CD4-positive, alpha-beta memory T cell (primary cell): ENCODE measurements at regions not wholly inside any gene's neighbourhood (a gene's known extent, or its start where the extent isn't known, plus 50 kb on each side); places are given as distances from the start of the nearest gene placed in this dataset.
"Not testable (repeated sequence)": the region's sequence is repeated elsewhere in the genome, so short reads cannot be mapped to it uniquely, and the experiment has no call there.

Experiments used
- CTCF ChIA-PET: fragments of 350-600 bp; sonication (Branson Sonifier 250); formaldehyde crosslinking; loops from one replicate; lab custom pipeline; 2021; ENCODE audit warnings: inconsistent platforms; ENCODE audit not compliant: partially characterized antibody; lab: Charles Lee
- POLR2A ChIA-PET: fragments of 350-600 bp; sonication (Branson Sonifier 250); formaldehyde crosslinking; loops from one replicate; lab custom pipeline; 2021; ENCODE audit not compliant: partially characterized antibody; lab: Charles Lee
- DNase-seq, 5 donors: peaks; one replicate each; pipeline versions ENCODE4 v3.0.0 to v3.0.0-alpha.2; 2020 to 2022; ENCODE audit warnings: mixed read lengths in 1 of 5
- H3K27ac ChIP-seq: one replicate; pipeline ENCODE4 v1.7.0; 2013; ENCODE audit warnings: low read depth, low read length
- H3K27me3 ChIP-seq: 2 replicates; pipeline ENCODE4 v1.7.0; 2013; ENCODE audit warnings: mild to moderate bottlenecking, low read length, moderate library complexity; ENCODE audit not compliant: insufficient read depth
- H3K36me3 ChIP-seq: 2 replicates; pipeline ENCODE4 v1.7.0; 2013; ENCODE audit warnings: mild to moderate bottlenecking, low read length, moderate library complexity; ENCODE audit not compliant: insufficient read depth
- H3K4me1 ChIP-seq: 2 replicates; pipeline ENCODE4 v1.7.0; 2013; ENCODE audit warnings: mild to moderate bottlenecking, low read length, moderate library complexity; ENCODE audit not compliant: insufficient read depth
- H3K4me3 ChIP-seq, 2 donors: one replicate each; pipeline ENCODE4 v1.7.0; 2013; ENCODE audit warnings: low read length in 2 of 2, mild to moderate bottlenecking in 1 of 2
- H3K9me3 ChIP-seq, 2 donors: one replicate each; pipeline ENCODE4 v1.7.0; 2013; ENCODE audit warnings: low read length in 2 of 2, control low read depth in 1 of 2; ENCODE audit not compliant: control insufficient read depth in 1 of 2
- H3K27ac Mint-ChIP-seq, 7 donors: one replicate each; pipeline ENCODE4 v1.8.0; 2020 to 2021; ENCODE audit warnings: mixed read lengths in 7 of 7, mild to moderate bottlenecking in 6 of 7, inconsistent platforms in 3 of 7, moderate library complexity in 3 of 7
- H3K27me3 Mint-ChIP-seq, 2 donors: one replicate each; pipeline ENCODE4 v1.8.0; 2020 to 2021; ENCODE audit warnings: mixed read lengths in 2 of 2
- H3K36me3 Mint-ChIP-seq, 2 donors: one replicate each; pipeline ENCODE4 v1.8.0; 2020 to 2021; ENCODE audit warnings: mixed read lengths in 2 of 2, inconsistent platforms in 1 of 2, mild to moderate bottlenecking in 1 of 2
- H3K4me1 Mint-ChIP-seq, 4 donors: one replicate each; pipeline ENCODE4 v1.8.0; 2020 to 2021; ENCODE audit warnings: mixed read lengths in 4 of 4, mild to moderate bottlenecking in 1 of 4
- H3K4me3 Mint-ChIP-seq, 8 donors: one replicate each; pipeline ENCODE4 v1.8.0; 2020 to 2021; ENCODE audit warnings: mixed read lengths in 8 of 8, mild to moderate bottlenecking in 7 of 8, moderate library complexity in 6 of 8, inconsistent platforms in 3 of 8
- H3K9me3 Mint-ChIP-seq, 8 donors: one replicate each; pipeline ENCODE4 v1.8.0; 2020 to 2021; ENCODE audit warnings: mixed read lengths in 8 of 8, mild to moderate bottlenecking in 5 of 8, inconsistent platforms in 3 of 8, moderate library complexity in 1 of 8
- intact Hi-C: fragments of 100-400 bp; cut with micrococcal nuclease; formaldehyde crosslinking; loops from one replicate; pipeline ENCODE4 v1.15.1; 2023

GRCh38 chr5:30131-30530 is 61.8 kb upstream of the PLEKHG4B start:
- Histone ChIP-seq H3K27me3 (no peaks in the 10 kb centered on the region), H3K4me3 (no peak overlapping the region), H3K4me1 (no peaks in the 10 kb centered on the region), H3K27ac (no peak overlapping the region), H3K36me3 (no peaks in the 10 kb centered on the region), H3K9me3 (no peaks in the 10 kb centered on the region)
- Mint-ChIP-seq H3K4me1 (peaks cover 0 to 3% (median 2%) of the 10 kb centered on the region in 4 donors), H3K27ac (no peak overlapping the region), H3K4me3 (no peak overlapping the region), H3K27me3 (peaks cover 18 to 20% of the 10 kb centered on the region in 2 donors), H3K9me3 (peaks cover 2 to 25% (median 14%) of the 10 kb centered on the region in 8 donors), H3K36me3 (peaks cover 0 to 2% of the 10 kb centered on the region in 2 donors)
- ChIA-PET CTCF (no interaction called here), POLR2A (no interaction called here)
- intact Hi-C loops: no loop called here
- DNase-seq: no peak

GRCh38 chr5:30556-30955 is 61.4 kb upstream of the PLEKHG4B start:
- H3K4me1 Mint-ChIP-seq, H3K27ac ChIP-seq, H3K36me3 ChIP-seq, POLR2A ChIA-PET, H3K4me3 ChIP-seq, H3K27ac Mint-ChIP-seq, H3K36me3 Mint-ChIP-seq, DNase-seq, H3K4me1 ChIP-seq, CTCF ChIA-PET, H3K9me3 ChIP-seq, H3K27me3 ChIP-seq, H3K4me3 Mint-ChIP-seq, intact Hi-C loops: not testable (repeated sequence)
- peaks cover 2 to 27% (median 15%) of the 10 kb centered on the region in 8 donors for H3K9me3 Mint-ChIP-seq
- H3K27me3 Mint-ChIP-seq: peaks cover 20 to 23% of the 10 kb centered on the region in 2 donors

DNA sequence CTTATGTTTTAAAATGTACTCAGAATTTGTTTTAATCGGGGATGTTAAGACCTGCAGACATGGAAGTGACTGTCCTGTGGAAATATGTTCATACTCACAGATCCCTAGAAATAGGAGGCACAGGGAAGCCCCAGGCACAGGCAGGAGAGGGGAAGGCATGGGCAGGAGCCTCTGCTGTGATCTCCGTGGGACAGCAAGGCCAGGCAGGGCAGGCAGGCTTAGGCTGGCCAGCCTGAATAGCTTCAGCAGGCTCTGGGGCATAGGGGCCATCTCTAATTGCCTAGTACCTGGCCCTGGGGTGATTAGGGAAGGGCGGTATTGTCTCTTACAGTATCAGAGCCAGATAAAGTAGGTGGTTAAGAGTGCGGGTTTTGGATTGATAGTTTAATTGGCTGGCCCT is 59.8 kb upstream of the PLEKHG4B start:
- no peaks in the 10 kb centered on the region for H3K9me3 ChIP-seq
- ChIA-PET POLR2A (no interaction called here), CTCF (no interaction called here)
- Mint-ChIP-seq H3K36me3 (peaks cover 0 to 2% of the 10 kb centered on the region in 2 donors), H3K4me1 (peaks cover 0 to 3% (median 2%) of the 10 kb centered on the region in 4 donors), H3K27me3 (peaks cover 19 to 27% of the 10 kb centered on the region in 2 donors), H3K27ac (peak overlapping the region in 2 of 7 donors; percentile 76 to 77), H3K9me3 (peaks cover 2 to 24% (median 15%) of the 10 kb centered on the region in 8 donors), H3K4me3 (no peak overlapping the region)
- H3K4me3 ChIP-seq: no peak overlapping the region
- H3K27ac ChIP-seq: no peak overlapping the region
- intact Hi-C loops: no loop called here
- no peaks in the 10 kb centered on the region for H3K4me1 ChIP-seq
- DNase-seq: no peak
- H3K27me3 ChIP-seq: no peaks in the 10 kb centered on the region
- H3K36me3 ChIP-seq: no peaks in the 10 kb centered on the region

DNA sequence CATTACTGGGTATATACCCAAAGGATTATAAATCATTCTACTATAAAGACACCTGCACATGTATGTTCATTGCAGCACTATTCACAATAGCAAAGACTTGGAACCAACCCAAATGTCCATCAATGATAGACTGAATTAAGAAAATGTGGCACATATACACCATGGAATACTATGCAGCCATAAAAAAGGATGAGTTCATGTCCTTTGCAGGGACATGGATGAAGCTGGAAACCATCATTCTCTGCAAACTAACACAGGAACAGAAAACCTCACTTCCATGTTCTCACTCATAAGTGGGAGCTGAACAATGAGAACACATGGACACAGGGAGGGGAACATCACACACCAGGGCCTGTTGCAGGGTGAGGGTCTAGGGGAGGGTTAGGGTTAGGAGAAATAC is 56.4 kb upstream of the PLEKHG4B start:
- H3K4me1 Mint-ChIP-seq, DNase-seq, H3K9me3 ChIP-seq, H3K36me3 Mint-ChIP-seq, H3K27ac Mint-ChIP-seq, H3K27ac ChIP-seq, H3K4me3 Mint-ChIP-seq, H3K36me3 ChIP-seq, H3K27me3 ChIP-seq, intact Hi-C loops, H3K4me3 ChIP-seq, H3K9me3 Mint-ChIP-seq, POLR2A ChIA-PET, CTCF ChIA-PET, H3K4me1 ChIP-seq: not testable (repeated sequence)
- peaks cover 17 to 31% of the 10 kb centered on the region in 2 donors for H3K27me3 Mint-ChIP-seq

- DNase-seq, H3K27ac ChIP-seq, H3K4me3 ChIP-seq, intact Hi-C loops, H3K9me3 Mint-ChIP-seq, H3K4me1 ChIP-seq, H3K36me3 ChIP-seq, H3K27me3 ChIP-seq, POLR2A ChIA-PET, H3K36me3 Mint-ChIP-seq, H3K4me1 Mint-ChIP-seq, H3K4me3 Mint-ChIP-seq, CTCF ChIA-PET, H3K9me3 ChIP-seq, H3K27ac Mint-ChIP-seq: not testable (repeated sequence)
- peaks cover 21 to 36% of the 10 kb centered on the region in 2 donors for H3K27me3 Mint-ChIP-seq
Measured at GRCh38 chr5:37207-37606, 54.8 kb upstream of the PLEKHG4B start.

- Histone ChIP-seq H3K27me3 (no peaks in the 10 kb centered on the region), H3K4me1 (no peaks in the 10 kb centered on the region), H3K36me3 (no peaks in the 10 kb centered on the region), H3K4me3 (no peak overlapping the region), H3K27ac (no peak overlapping the region), H3K9me3 (no peaks in the 10 kb centered on the region)
- no peak overlapping the region for H3K27ac Mint-ChIP-seq
- H3K4me1 Mint-ChIP-seq: no peaks in the 10 kb centered on the region
- H3K4me3 Mint-ChIP-seq: no peak overlapping the region
- DNase-seq: no peak
- POLR2A ChIA-PET: no interaction called here
- intact Hi-C loops: no loop called here
- CTCF ChIA-PET: no interaction called here
- peaks cover 0 to 2% (median 0%) of the 10 kb centered on the region in 8 donors for H3K9me3 Mint-ChIP-seq
- H3K36me3 Mint-ChIP-seq: no peaks in the 10 kb centered on the region
- peaks cover 27 to 34% of the 10 kb centered on the region in 2 donors for H3K27me3 Mint-ChIP-seq
Measured at GRCh38 chr5:39979-40583, 51.9 kb upstream of the PLEKHG4B start.
